K562 (cell line): ENCODE measurements at regions not wholly inside any gene's neighbourhood (a gene's known extent, or its start where the extent isn't known, plus 50 kb on each side); places are given as distances from the start of the nearest gene placed in this dataset.

Source experiments
- ATAC-seq: fragments of 200-7000 bp; cut with Tn5 transposase; 3 replicates; pipeline ENCODE4 v1.9.1; 2020; ENCODE audit warnings: moderate library complexity
- BruUV-seq: library from RNA; stranded (reverse); fragments of 400-500 nt; replicated peaks from 2 replicates; lab custom pipeline; 2021; lab: Mats Ljungman, UMichigan
- CTCF ChIA-PET: fragments of 300-600 bp; formaldehyde crosslinking; extraction: SDS; loops from one replicate; lab custom pipeline; 2021; ENCODE audit warnings: low intra/inter-chr PET ratio; lab: Yijun Ruan, JAX
- POLR2A ChIA-PET: fragments of 300-600, 350-650 bp; sonication (Branson Sonifier 250); formaldehyde crosslinking; extraction: SDS; loops from one replicate; lab custom pipeline; 2021; ENCODE audit warnings: antibody characterized with exemption, inconsistent platforms; lab: Yijun Ruan, JAX
- DNase-seq, 4 experiments: peaks; one replicate each; pipeline versions ENCODE4 v3.0.0 to v3.0.0-alpha.2; 2011 to 2018; ENCODE audit warnings: low spot score in 3 of 4, mixed read lengths in 3 of 4; ENCODE audit errors: extremely low read depth in 1 of 4
- FAIRE-seq: peaks from 2 replicates; lab custom pipeline; 2011; peaks lifted over from hg19 to GRCh38; lab: Jason Lieb, UNC
- H2AFZ ChIP-seq: 2 replicates; pipeline ENCODE4 v1.6.0; 2011; ENCODE audit warnings: low read depth, low read length, control low read depth, inconsistent platforms
- H3K27ac ChIP-seq: fragments of 200-600 bp; 3 replicates; pipeline ENCODE4 v1.8.0; 2011; ENCODE audit warnings: low read depth, mild to moderate bottlenecking, control low read depth, inconsistent platforms, low read length, moderate library complexity, mixed read lengths; ENCODE audit errors: extremely low read depth
- H3K27me3 ChIP-seq, 2 experiments: fragments of 300-600 bp in 1 of 2; 2 replicates in 1 of 2; 3 replicates in 1 of 2; pipeline versions ENCODE4 v1.6.0 to v1.8.0; 2011; ENCODE audit warnings: inconsistent platforms in 2 of 2, low read length in 2 of 2, mild to moderate bottlenecking in 1 of 2, mixed read lengths in 1 of 2, moderate library complexity in 1 of 2; ENCODE audit not compliant: control insufficient read depth in 2 of 2, insufficient read depth in 2 of 2
- H3K36me3 ChIP-seq: fragments of 300-600 bp; 3 replicates; pipeline ENCODE4 v1.8.0; 2011; ENCODE audit warnings: mild to moderate bottlenecking, low read length, inconsistent platforms; ENCODE audit not compliant: control insufficient read depth, insufficient read depth
- H3K4me1 ChIP-seq, 2 experiments: fragments of 200-600 bp in 1 of 2; replicated peaks in 1 of 2; 2 replicates in 1 of 2; 3 replicates in 1 of 2; pipeline versions ENCODE4 v1.5.1 to v1.8.0; 2011; ENCODE audit warnings: inconsistent platforms in 2 of 2, low read length in 2 of 2, mild to moderate bottlenecking in 1 of 2, mixed read lengths in 1 of 2, moderate library complexity in 1 of 2; ENCODE audit not compliant: control insufficient read depth in 2 of 2, insufficient read depth in 2 of 2
- H3K4me2 ChIP-seq: 2 replicates; pipeline ENCODE4 v1.6.1; 2011; ENCODE audit warnings: low read length, control low read depth, inconsistent platforms, mixed read lengths; ENCODE audit not compliant: insufficient read depth
- H3K4me3 ChIP-seq: fragments of 200-600 bp; sonication (generic), shearing (Covaris generic); 2 replicates; pipeline ENCODE4 v1.5.1; 2016; ENCODE audit warnings: control low read depth, inconsistent platforms
- H3K79me2 ChIP-seq: fragments of 200-600 bp; 3 replicates; pipeline ENCODE4 v1.8.0; 2011; ENCODE audit warnings: low read length, inconsistent platforms; ENCODE audit not compliant: control insufficient read depth, insufficient read depth
- H3K9ac ChIP-seq, 2 experiments: 2 replicates each; pipeline versions ENCODE4 v1.6.0 to v1.6.1; 2011; ENCODE audit warnings: low read depth in 2 of 2, low read length in 2 of 2, control low read depth in 1 of 2, inconsistent platforms in 1 of 2, mild to moderate bottlenecking in 1 of 2, mixed read lengths in 1 of 2; ENCODE audit not compliant: insufficient read depth in 1 of 2
- H3K9me1 ChIP-seq: one replicate; pipeline ENCODE4 v1.6.0; 2011; ENCODE audit warnings: inconsistent platforms, mild to moderate bottlenecking, low read length, moderate library complexity; ENCODE audit not compliant: control insufficient read depth, insufficient read depth
- H3K9me3 ChIP-seq: replicated peaks from 2 replicates; pipeline ENCODE4 v1.5.1; 2011; ENCODE audit warnings: low read depth, low read length, inconsistent platforms; ENCODE audit not compliant: control insufficient read depth, insufficient read depth
- H4K20me1 ChIP-seq: replicated peaks from 2 replicates; pipeline ENCODE4 v1.6.1; 2011; ENCODE audit warnings: low read length, inconsistent platforms, mixed read lengths; ENCODE audit not compliant: control insufficient read depth, insufficient read depth
- ARID2 ChIP-seq: fragments of 450-650 bp; IDR thresholded peaks from 2 replicates; pipeline ENCODE4 v1.6.1; 2017; ENCODE audit warnings: antibody characterized with exemption, mild to moderate bottlenecking
- BCLAF1 ChIP-seq, 2 experiments: fragments of 450-650 bp in 1 of 2; IDR thresholded peaks; 2 replicates each; pipeline ENCODE4 v1.6.1; 2011 to 2017; ENCODE audit warnings: low read depth in 2 of 2, antibody characterized with exemption in 1 of 2, borderline replicate concordance in 1 of 2, low read length in 1 of 2, mild to moderate bottlenecking in 1 of 2, mixed read lengths in 1 of 2; ENCODE audit not compliant: control insufficient read depth in 1 of 2
- BMI1 ChIP-seq: fragments of 150-350 bp; IDR thresholded peaks from 2 replicates; pipeline ENCODE4 v1.6.1; 2014; ENCODE audit warnings: low read length
- EHMT2 ChIP-seq: fragments of 450-650 bp; IDR thresholded peaks from 2 replicates; pipeline ENCODE4 v1.6.1; 2018; ENCODE audit warnings: antibody characterized with exemption
- FOXK1 ChIP-seq: sonication (generic); formaldehyde crosslinking; IDR thresholded peaks from 2 replicates; pipeline ENCODE4 v1.8.0; 2022; ENCODE audit warnings: missing genetic modification reagents, mild to moderate bottlenecking, borderline replicate concordance
- JUND ChIP-seq, 2 experiments: IDR thresholded peaks; 2 replicates in 1 of 2; 3 replicates in 1 of 2; pipeline ENCODE4 v1.6.1; 2011; ENCODE audit warnings: borderline replicate concordance in 2 of 2, low read depth in 2 of 2, low read length in 2 of 2, improper control_type of control experiment in 1 of 2, missing biosample characterization in 1 of 2, missing genetic modification characterization in 1 of 2, missing genetic modification reagents in 1 of 2
- KLF1 ChIP-seq: fragments of 450-650 bp; IDR thresholded peaks from 2 replicates; pipeline ENCODE4 v1.6.1; 2016; ENCODE audit warnings: missing genetic modification characterization, missing compliant biosample characterization
- NFE2 ChIP-seq: IDR thresholded peaks from 2 replicates; pipeline ENCODE4 v1.6.1; 2014; ENCODE audit warnings: antibody characterized with exemption, low read depth
- NFIC ChIP-seq: fragments of 450-650 bp; IDR thresholded peaks from 2 replicates; pipeline ENCODE4 v1.6.1; 2017; ENCODE audit warnings: mild to moderate bottlenecking, inconsistent platforms
- NONO ChIP-seq, 2 experiments: fragments of 200-400 bp in 1 of 2; fragments of 450-650 bp in 1 of 2; formaldehyde crosslinking in 1 of 2; IDR thresholded peaks; 2 replicates each; pipeline ENCODE4 v1.6.1; 2017; ENCODE audit warnings: low read depth in 2 of 2, mild to moderate bottlenecking in 2 of 2, moderate library complexity in 2 of 2, low read length in 1 of 2
- OTX1 ChIP-seq: fragments of 450-650 bp; formaldehyde crosslinking; IDR thresholded peaks from 2 replicates; pipeline ENCODE4 v1.4.0; 2022; ENCODE audit warnings: mild to moderate bottlenecking
- PTRF ChIP-seq: fragments of 450-650 bp; IDR thresholded peaks from 2 replicates; pipeline ENCODE4 v1.6.1; 2016; ENCODE audit warnings: mild to moderate bottlenecking, missing genetic modification characterization, missing compliant biosample characterization
- SNIP1 ChIP-seq: fragments of 450-650 bp; IDR thresholded peaks from 2 replicates; pipeline ENCODE4 v1.7.1; 2017; ENCODE audit warnings: low read depth, mild to moderate bottlenecking
- TCFL5 ChIP-seq: fragments of 250-450 bp; sonication (Bioruptor Pico); conservative IDR thresholded peaks from 2 replicates; pipeline ENCODE4 v1.6.1; 2021; ENCODE audit warnings: mild to moderate bottlenecking, moderate library complexity, matching md5 sums
- WGBS: fragments of 100-300 bp; shearing (Covaris generic); methylation state at CpG from one replicate; pipeline ENCODE4 v1.1.6; 2016; ENCODE audit warnings: low coverage, mixed read lengths; ENCODE audit not compliant: insufficient coverage; ENCODE audit errors: missing lambda C conversion rate; 5-methylcytosine and 5-hydroxymethylcytosine counted together
- in situ Hi-C: fragments of 300-500 bp; cut with MboI; formaldehyde crosslinking; loops from 4 replicates; pipeline ENCODE4 v1.15.0; 2018; ENCODE audit warnings: inconsistent platforms, mixed read lengths
- intact Hi-C: fragments of 100-400 bp; cut with micrococcal nuclease; formaldehyde crosslinking; loops from 2 replicates; pipeline ENCODE4 v1.14.2; 2022

DNA sequence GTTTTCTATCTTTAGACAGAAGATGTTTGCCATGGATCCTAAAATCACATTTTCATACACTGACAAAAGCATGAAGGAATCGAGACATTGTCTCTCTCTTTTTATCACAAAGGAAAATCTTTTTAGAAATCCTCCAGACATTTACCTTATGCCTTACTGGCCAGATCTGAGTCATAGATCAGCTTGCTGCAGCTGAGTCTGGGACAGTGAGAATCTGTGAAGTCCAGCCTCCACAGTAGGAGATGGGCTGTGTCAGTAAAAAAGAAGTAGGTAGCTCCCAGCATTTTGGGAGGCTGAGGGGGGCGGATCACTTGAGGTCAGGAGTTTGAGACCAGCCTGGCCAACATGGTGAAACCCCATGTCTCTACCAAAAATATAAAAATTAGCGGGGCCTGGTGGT lies 333.4 kb upstream of the ZNF462 start:
- Histone ChIP-seq H3K79me2 (no peaks in the 10 kb centered on the region), H3K36me3 (no peaks in the 10 kb centered on the region), H3K27me3 (no peaks in the 10 kb centered on the region), H3K9ac (no peak overlapping the region), H3K4me3 (no peak overlapping the region), H3K4me1 (no peaks in the 10 kb centered on the region), H3K27ac (no peak overlapping the region), H3K4me2 (no peak overlapping the region), H3K9me3 (no peaks in the 10 kb centered on the region), H3K9me1 (no peaks in the 10 kb centered on the region), H2AFZ (no peak overlapping the region), H4K20me1 (no peaks in the 10 kb centered on the region)
- ChIA-PET CTCF (no interaction called here), POLR2A (interaction anchor here (0.6 kb wide), 1 partner anchor 8 kb away, joined by 3 read pairs; no protein-coding TSS in a partner anchor)
- no peak for ATAC-seq
- BruUV-seq, result no TSS peak
- no peak for FAIRE-seq
- WGBS, result 5% methylated on average over 2 of the region's 3 CpGs
- DNase-seq, result no peak
- TF ChIP-seq JUND (IDR thresholded peaks at IDR 0.05; ENCODE audit: borderline replicate concordance, low read depth, low read length) (no peak), JUND (tag; IDR thresholded peaks at IDR 0.05; ENCODE audit: borderline replicate concordance, low read depth, low read length) (no peak), FOXK1 (CRISPR knock-in tag) (no peak), SNIP1 (no peak), EHMT2 (no peak), OTX1 (no peak), NONO (IDR thresholded peaks at IDR 0.05; ENCODE audit: low read depth in 2 of 2, low read length in 1 of 2) (no peak)
- intact Hi-C loops, result no loop called here
- in situ Hi-C loops, result no loop called here

DNA sequence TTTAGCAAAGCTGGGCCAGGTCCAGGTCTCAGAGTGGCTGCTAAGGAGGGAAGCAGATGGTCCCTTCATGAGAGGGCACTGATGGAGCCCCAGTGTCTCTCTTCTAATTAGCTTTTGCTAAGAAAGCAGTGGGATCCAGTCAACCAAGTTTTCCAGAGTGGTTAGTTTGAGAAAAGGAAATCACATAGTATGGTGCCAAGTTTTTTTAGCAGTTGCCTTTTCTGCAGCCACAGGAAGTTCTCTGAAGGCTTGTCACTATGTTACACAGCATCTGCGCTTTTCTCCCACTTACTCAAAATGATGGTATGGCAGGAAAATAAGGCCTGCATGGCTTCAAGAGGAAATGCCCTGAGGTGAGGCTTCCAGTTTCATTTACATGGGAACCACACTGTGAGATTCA lies 331.5 kb upstream of the ZNF462 start:
- Histone ChIP-seq H3K4me3 (no peak overlapping the region), H4K20me1 (no peaks in the 10 kb centered on the region), H3K4me1 (no peaks in the 10 kb centered on the region), H3K79me2 (no peaks in the 10 kb centered on the region), H3K9me3 (no peaks in the 10 kb centered on the region; the same call in 1 of the 2 replicates), H3K4me2 (no peak overlapping the region), H3K9me1 (no peaks in the 10 kb centered on the region), H3K27ac (no peak overlapping the region), H3K9ac (no peak overlapping the region), H2AFZ (no peak overlapping the region), H3K36me3 (no peaks in the 10 kb centered on the region), H3K27me3 (no peaks in the 10 kb centered on the region)
- CTCF ChIA-PET, result no interaction called here
- DNase-seq (no peak), FAIRE-seq (no peak), ATAC-seq (no peak)
- POLR2A ChIA-PET, result no interaction called here
- intact Hi-C loops (no loop called here), in situ Hi-C loops (no loop called here)
- no TSS peak for BruUV-seq
- WGBS, result 9% methylated on average over 1 of the region's 1 CpG
- TF ChIP-seq BMI1 (no peak), ARID2 (no peak), KLF1 (tag) (no peak), NFIC (no peak), BCLAF1 (IDR thresholded peaks at IDR 0.05; ENCODE audit: borderline replicate concordance in 1 of 2, control insufficient read depth in 1 of 2, low read depth in 2 of 2, low read length in 1 of 2) (no peak), NFE2 (no peak), TCFL5 (no peak), PTRF (tag) (no peak)
